ENCODE measurements at regions not wholly inside any gene's neighbourhood (a gene's known extent, or its start where the extent isn't known, plus 50 kb on each side); places are given as distances from the start of the nearest gene placed in this dataset.
"Not testable (repeated sequence)": the region's sequence is repeated elsewhere in the genome, so short reads cannot be mapped to it uniquely, and the experiment has no call there.

- DNase-seq: peak; percentile 80
Observed at GRCh38 chr9:82117026-82117811, 128.6 kb downstream of the SPATA31D1 start.

- DNase-seq: no peak
Observed at GRCh38 chr9:82122731-82123130, 134.2 kb downstream of the SPATA31D1 start.

- no peak for DNase-seq
Observed at GRCh38 chr9:82124090-82124489, 135.5 kb downstream of the SPATA31D1 start.

DNA sequence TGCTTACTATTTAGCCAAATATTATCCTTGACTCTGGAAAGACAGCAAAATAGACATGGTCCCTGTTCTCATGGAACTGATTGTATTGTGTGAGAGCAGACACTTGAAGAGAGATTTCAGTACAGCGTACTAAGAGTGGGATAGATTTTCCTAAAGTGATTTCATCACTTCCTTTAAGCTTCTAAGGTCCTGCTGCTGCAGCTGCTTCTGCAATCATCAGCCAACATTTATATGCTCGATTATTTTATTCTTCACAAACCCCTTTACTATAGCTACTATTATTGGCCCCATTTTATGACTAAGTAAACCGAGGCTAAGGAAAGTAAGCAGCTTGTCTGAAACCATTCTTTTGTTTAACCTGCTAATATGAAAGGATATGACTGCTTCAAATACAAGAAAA, 137.7 kb downstream of the SPATA31D1 start:
- DNase-seq: no peak

- DNase-seq: no peak
Observed at GRCh38 chr9:82127465-82127864, 138.9 kb downstream of the SPATA31D1 start.

DNA sequence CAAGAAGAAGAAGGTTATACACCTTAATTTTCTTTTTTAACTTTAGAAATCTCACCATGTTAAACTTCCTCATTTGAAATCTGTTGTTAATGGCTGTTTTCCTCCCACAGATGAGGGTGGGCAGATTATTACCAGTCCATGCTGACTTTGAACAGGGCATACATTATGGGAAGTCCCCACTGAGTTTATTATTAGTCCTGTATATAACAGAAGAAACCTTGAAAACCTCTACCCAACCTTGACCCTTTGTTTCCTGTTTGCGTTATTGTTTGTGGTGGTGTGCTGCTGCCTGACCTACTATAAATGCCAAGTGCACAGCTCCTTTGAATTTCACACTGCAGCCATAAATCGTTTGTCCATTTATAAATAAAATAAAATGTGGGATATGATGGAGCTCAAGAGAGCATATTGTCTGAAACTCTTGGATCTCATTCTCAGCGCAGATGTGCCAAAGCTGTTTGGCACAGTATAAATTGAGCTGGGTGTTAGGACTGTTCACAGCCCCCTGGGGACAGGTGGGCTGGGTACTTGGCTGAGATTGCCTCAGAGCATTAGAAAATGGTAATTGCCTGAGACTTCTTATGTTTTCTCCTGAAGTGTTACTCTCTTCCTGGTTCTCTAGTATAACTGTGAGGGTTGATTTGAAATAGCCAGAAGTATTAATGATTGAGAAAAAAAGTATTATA, 139.6 kb downstream of the SPATA31D1 start:
- DNase-seq: peak; percentile 29

DNA sequence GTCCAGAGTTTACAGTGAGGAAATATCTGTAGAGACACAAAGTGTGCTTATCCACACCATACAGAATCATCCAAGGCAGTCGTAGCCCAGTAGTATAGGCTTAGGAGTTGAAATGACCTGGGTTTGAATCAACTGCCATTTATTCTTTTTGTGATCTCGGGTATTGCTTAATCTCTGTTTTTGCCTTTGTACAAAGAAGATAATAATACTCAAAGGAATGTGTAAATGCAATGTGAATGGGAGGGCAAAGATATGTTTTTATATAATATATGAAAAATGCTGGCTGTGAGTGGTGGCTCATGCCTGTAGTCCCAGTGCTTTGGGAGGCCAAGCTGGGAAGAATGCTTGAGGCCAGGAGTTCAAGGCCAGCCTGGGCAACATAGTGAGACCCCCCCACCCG, 141.1 kb downstream of the SPATA31D1 start:
- DNase-seq: no peak

- no peak for DNase-seq
Observed at GRCh38 chr9:82130331-82131042, 141.9 kb downstream of the SPATA31D1 start.

DNA sequence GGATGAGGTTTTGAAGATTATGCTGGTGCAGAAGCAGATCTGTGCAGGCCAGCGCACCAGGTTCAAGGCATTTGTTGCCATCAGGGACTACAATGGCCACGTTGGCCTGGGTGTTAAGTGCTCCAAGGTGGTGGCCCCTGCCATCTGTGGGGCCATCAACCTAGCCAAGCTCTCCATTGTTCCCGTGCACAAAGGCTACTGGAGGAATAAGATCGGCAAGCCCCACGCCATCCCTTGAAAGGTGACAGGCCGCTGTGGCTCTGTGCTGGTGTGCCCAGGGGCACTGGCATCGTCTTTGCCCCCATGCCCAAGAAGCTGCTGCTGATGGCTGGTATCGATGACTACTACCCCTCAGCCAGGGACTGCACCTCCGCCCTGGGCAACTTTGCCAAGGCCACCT, 142.5 kb downstream of the SPATA31D1 start:
- no peak for DNase-seq

DNA sequence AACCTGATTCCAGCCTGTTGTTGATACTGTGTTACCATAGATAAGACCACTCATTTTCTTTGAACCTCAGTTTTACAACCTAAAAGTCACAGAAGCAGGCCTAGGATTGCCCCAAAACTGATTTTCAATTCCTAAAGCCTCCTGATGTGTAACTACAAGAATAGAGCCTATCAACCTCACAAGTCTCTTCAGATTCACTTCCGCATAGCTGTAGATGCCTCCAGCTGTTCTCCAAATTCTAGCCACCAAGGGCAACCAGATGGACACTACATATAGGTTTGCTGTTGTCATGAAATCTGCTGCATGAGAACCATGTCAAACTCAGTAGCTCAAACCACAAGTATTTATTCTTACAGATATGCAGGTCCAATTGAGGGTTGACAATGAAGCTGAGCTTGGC, 143.5 kb downstream of the SPATA31D1 start:
- DNase-seq: no peak

GRCh38 chr9:82134010-82134409, 145.4 kb downstream of the SPATA31D1 start:
- DNase-seq: no peak

GRCh38 chr9:82135106-82135505, 146.5 kb downstream of the SPATA31D1 start:
- no peak for DNase-seq

GRCh38 chr9:82138081-82138480, 149.5 kb downstream of the SPATA31D1 start:
- not testable (repeated sequence) for DNase-seq

GRCh38 chr9:82140471-82140870, 151.9 kb downstream of the SPATA31D1 start:
- DNase-seq: no peak

DNA sequence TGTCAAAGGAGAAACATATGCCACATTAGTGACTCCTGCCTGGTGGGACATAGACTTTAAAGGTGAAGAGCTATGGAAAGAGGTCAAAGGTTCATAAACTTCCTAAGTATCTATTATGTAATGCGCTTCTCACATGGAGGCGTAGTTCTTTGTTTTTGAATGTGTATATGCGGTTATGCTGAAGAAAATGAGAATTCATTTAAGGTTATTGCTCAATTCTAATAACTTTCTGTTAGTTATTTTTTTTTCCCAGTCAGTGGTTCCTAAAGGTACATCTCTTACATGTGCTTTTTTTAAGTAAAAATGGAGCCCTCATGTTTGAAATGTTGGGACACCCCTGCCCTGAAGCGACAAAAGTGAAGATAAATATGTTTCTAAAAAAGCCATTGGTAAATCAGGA, 156.2 kb downstream of the SPATA31D1 start:
- no peak for DNase-seq

DNA sequence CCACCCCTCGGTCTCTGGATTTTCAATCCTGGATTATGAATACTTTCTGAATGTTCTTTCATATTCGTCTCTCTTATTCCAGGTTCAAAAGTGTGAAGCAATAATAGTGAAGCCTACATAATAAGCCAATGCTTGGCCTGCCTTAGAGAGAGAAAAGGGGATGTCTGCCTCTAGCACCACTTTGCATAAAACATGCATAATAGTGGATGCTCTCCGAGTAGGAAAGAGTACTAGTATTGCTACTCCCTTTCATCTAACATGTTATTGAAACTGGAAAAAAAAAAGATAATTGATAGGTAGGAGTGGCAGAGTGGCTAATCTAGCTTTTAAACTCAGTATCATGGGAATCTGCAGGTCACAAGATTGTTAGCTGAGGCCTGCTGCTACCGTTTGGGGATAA, 158.1 kb downstream of the SPATA31D1 start:
- DNase-seq: no peak

- no peak for DNase-seq
Observed at GRCh38 chr9:82147798-82148425, 159.3 kb downstream of the SPATA31D1 start.

GRCh38 chr9:82148426-82148810, 159.8 kb downstream of the SPATA31D1 start:
- no peak for DNase-seq

DNA sequence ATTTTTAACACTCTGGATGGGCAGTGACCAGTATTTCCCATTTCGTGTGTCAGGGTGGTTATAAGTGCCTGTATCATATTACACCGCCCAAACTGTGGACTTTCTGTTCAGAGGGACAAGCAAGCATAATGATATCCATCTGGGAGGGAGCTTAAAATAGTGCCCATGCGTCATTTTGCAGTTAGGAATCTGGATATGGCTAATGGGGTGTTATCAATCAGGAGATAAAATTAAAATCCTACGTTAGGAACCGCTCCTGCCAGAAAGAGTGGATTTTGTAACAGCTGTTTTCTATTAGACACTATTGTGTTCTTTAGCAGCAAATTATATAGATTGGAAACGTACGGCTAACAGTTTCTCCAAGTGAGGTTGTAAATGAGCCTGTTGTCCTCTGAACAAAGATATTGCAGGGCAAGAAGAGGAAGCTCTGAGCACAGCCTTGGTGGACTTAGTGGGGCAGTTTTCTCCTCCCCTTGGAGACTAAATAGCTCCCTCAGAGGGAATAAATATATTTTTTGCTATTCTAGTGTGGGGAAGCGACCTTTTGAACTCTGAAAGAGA, 160.4 kb downstream of the SPATA31D1 start:
- DNase-seq: peak; percentile 39

GRCh38 chr9:82149501-82149946, 161.0 kb downstream of the SPATA31D1 start:
- DNase-seq: no peak

DNA sequence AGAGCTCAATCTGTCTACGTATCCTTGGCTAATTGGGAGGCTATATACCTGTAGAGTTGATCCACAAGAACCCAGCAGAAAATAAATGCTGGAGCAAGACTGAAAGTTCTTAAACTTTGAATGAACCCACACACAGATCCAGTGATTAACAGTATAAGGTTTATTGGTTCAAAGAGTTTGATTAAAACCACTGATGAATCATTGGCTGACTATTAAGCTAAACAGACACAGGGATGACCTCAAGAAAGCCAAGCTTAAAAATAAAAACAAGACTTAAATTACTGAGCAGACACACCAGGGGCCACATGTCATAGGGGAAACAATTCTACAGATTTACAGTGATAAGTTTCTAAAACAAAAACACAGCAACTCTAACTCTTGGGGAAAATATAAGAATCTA, 163.6 kb downstream of the SPATA31D1 start:
- DNase-seq: no peak

GRCh38 chr9:82153032-82153431, 164.5 kb downstream of the SPATA31D1 start:
- no peak for DNase-seq

GRCh38 chr9:82154573-82154972, 166.0 kb downstream of the SPATA31D1 start:
- no peak for DNase-seq
